Activated naive CD8-positive, alpha-beta T cell (primary cell): ENCODE measurements at regions not wholly inside any gene's neighbourhood (a gene's known extent, or its start where the extent isn't known, plus 50 kb on each side); places are given as distances from the start of the nearest gene placed in this dataset.

Experiments used
- H3K27ac Mint-ChIP-seq: one replicate; pipeline ENCODE4 v1.8.0; 2021; ENCODE audit warnings: mixed read lengths
- H3K27me3 Mint-ChIP-seq: one replicate; pipeline ENCODE4 v1.8.0; 2021; ENCODE audit warnings: mixed read lengths
- H3K36me3 Mint-ChIP-seq: one replicate; pipeline ENCODE4 v1.8.0; 2021; ENCODE audit warnings: mixed read lengths
- H3K4me1 Mint-ChIP-seq: one replicate; pipeline ENCODE4 v1.8.0; 2021; ENCODE audit warnings: low read depth, mixed read lengths
- H3K4me3 Mint-ChIP-seq: one replicate; pipeline ENCODE4 v1.8.0; 2021; ENCODE audit warnings: mild to moderate bottlenecking, mixed read lengths
- H3K9me3 Mint-ChIP-seq: one replicate; pipeline ENCODE4 v1.8.0; 2021; ENCODE audit warnings: low read depth, mixed read lengths

DNA sequence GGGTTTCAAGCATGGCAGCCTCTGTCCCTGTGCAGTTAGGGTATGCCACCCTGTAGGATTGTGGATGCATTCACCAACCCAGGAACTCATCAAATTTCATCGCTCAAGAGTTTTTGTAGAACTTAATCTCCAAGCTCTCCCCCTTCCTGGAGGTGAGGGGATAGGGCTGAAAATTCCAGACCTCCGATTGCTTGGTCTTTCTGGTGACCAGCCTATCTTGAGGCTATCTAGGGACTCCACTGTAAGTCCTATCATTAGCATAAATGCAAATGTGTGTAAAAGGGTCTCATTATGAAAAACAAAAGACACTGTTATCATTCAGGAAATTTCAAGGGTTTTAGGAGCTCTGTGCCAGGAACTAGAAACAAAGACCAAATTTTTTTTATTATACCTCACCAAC is 244.0 kb downstream of the DUSP6 start:
- Mint-ChIP-seq H3K36me3 (peaks cover 2% of the 10 kb centered on the region), H3K27me3 (no peaks in the 10 kb centered on the region), H3K4me3 (no peak overlapping the region), H3K9me3 (no peaks in the 10 kb centered on the region), H3K27ac (no peak overlapping the region), H3K4me1 (no peaks in the 10 kb centered on the region)

DNA sequence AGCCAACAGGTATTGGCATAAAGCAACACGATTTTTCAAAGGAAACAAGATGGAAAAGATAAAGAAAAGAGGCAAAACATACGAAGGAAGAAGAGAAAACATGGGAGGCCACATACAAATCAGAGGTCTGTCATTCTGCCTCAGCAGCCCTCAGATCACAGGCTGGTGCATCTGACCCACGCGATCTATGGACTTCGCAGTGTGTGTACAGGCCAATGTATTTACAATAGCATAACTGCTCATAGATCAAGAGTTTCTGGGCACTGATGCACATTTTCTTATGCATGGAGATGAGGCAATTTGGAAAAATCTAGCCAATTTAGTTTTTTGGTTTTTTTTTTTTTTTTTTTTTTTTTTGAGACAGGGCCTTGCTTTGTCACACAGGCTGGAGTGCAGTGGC is 245.4 kb downstream of the DUSP6 start:
- Mint-ChIP-seq H3K4me1 (no peaks in the 10 kb centered on the region), H3K4me3 (no peak overlapping the region), H3K27me3 (peaks cover 4% of the 10 kb centered on the region), H3K9me3 (no peaks in the 10 kb centered on the region), H3K27ac (no peak overlapping the region), H3K36me3 (peaks cover 2% of the 10 kb centered on the region)

GRCh38 chr12:89105243-89105642 is 247.1 kb downstream of the DUSP6 start:
- peaks cover 2% of the 10 kb centered on the region for H3K36me3 Mint-ChIP-seq
- H3K4me1 Mint-ChIP-seq, result no peaks in the 10 kb centered on the region
- no peaks in the 10 kb centered on the region for H3K9me3 Mint-ChIP-seq
- peaks cover 4% of the 10 kb centered on the region for H3K27me3 Mint-ChIP-seq
- H3K4me3 Mint-ChIP-seq, result no peak overlapping the region
- H3K27ac Mint-ChIP-seq, result no peak overlapping the region

- Mint-ChIP-seq H3K4me3 (no peak overlapping the region), H3K27me3 (peaks cover 4% of the 10 kb centered on the region), H3K9me3 (no peaks in the 10 kb centered on the region), H3K36me3 (peaks cover 2% of the 10 kb centered on the region), H3K4me1 (no peaks in the 10 kb centered on the region), H3K27ac (no peak overlapping the region)
These were observed 248.5 kb downstream of the DUSP6 start for GRCh38 chr12:89103831-89104230.

DNA sequence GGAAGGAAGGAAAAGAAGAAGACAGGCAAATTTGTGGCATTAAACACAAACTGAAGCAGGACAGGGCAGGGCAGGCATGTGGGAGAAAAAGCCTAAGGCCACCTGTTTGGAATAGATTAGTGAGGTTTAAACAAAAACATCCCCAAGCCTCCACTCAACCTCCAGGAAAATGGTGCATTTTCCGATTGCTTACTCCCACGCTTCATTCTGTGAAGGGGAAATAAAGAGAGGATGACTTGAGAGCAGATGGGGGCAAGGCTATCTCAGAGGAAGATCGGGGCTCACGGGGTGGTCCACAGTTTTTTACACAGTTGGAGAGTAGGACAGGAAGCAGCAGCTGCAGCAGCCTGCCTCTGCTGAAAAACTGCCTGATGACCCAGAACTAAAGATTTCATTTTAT is 250.9 kb downstream of the DUSP6 start:
- Mint-ChIP-seq H3K36me3 (no peaks in the 10 kb centered on the region), H3K4me1 (no peaks in the 10 kb centered on the region), H3K9me3 (no peaks in the 10 kb centered on the region), H3K27ac (no peak overlapping the region), H3K27me3 (peaks cover 4% of the 10 kb centered on the region), H3K4me3 (no peak overlapping the region)

DNA sequence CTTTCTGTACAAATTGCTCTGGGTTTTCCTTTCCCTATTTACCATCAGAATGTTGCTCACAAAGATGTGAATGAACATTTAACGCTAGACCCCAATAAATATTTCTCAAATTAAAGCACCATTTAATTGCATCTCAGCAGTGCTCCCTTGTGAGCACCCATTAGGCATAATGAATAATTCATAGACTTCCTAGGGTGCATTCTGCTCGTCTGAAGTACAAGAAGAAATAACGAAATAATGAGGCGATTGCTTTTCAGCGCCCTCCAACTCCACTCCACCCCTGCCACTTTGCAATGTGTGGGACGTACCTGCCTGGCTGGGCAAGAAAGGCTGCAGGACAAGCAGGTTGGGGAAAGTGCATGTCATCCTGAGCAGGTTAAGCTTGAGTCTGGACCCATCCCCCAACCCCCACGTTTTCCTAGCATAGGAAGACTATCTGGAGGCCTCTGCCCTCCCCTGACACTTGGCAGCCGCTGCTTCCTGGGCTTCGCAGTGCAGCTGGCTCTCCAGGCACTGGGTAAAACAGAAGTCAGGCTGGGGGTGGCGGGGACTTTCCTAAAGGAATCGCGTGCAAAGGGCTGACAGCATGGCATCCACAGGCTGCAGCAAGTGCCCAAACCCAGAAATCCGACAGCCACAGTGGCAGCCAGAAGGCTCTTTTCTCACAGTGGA is 253.7 kb downstream of the DUSP6 start:
- no peaks in the 10 kb centered on the region for H3K36me3 Mint-ChIP-seq
- H3K27me3 Mint-ChIP-seq, result peaks cover 4% of the 10 kb centered on the region
- H3K4me3 Mint-ChIP-seq, result no peak overlapping the region
- no peaks in the 10 kb centered on the region for H3K9me3 Mint-ChIP-seq
- no peaks in the 10 kb centered on the region for H3K4me1 Mint-ChIP-seq
- H3K27ac Mint-ChIP-seq, result no peak overlapping the region

DNA sequence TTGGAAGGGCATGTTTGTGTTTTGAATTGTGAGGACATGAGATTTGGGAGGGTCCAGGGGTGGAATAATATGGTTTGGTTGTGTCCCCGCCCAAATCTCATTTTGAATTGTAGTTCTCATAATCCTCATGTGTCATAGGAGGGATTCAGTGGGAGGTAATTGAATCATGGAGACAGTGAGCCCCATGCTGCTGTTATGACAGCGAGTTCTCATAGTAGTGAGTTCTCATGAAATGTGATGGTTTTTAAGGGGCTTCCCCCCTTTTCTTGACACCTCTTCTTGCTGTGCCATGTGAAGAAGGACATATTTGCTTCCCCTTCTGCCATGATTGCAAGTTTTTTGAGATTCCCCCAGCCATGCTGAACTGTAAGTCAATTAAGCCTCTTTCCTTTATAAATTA is 260.0 kb downstream of the DUSP6 start:
- no peaks in the 10 kb centered on the region for H3K27me3 Mint-ChIP-seq
- no peaks in the 10 kb centered on the region for H3K9me3 Mint-ChIP-seq
- peak overlapping the region; percentile 42 for H3K27ac Mint-ChIP-seq
- peaks cover 6% of the 10 kb centered on the region for H3K4me1 Mint-ChIP-seq
- H3K36me3 Mint-ChIP-seq, result no peaks in the 10 kb centered on the region
- H3K4me3 Mint-ChIP-seq, result no peak overlapping the region

- Mint-ChIP-seq H3K27ac (no peak overlapping the region), H3K4me3 (no peak overlapping the region), H3K27me3 (peaks cover under 1% of the 10 kb centered on the region), H3K36me3 (no peaks in the 10 kb centered on the region), H3K9me3 (no peaks in the 10 kb centered on the region), H3K4me1 (peaks cover 6% of the 10 kb centered on the region)
These were observed 260.9 kb downstream of the DUSP6 start for GRCh38 chr12:89091293-89091841.

DNA sequence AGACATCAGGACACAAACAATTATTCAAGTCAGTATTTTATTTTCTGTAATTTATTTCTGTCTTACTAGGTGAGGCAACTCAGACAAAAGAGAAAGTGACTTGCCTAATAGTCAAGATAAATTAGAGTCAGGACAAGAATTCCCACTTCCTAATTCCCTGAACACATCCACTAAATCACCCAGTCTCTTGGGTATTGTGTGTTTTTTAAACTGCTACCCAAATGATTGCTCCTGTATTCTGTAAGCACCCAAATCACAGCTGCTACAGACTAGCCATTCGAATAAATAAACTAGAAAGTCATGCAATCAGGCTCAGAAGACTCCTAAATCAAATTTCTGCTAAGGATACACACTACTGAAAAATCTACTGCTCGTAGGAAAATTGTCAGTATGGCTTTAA is 263.0 kb downstream of the DUSP6 start:
- Mint-ChIP-seq H3K9me3 (no peaks in the 10 kb centered on the region), H3K27me3 (peaks cover 2% of the 10 kb centered on the region)

GRCh38 chr12:89087876-89088275 is 264.4 kb downstream of the DUSP6 start:
- Mint-ChIP-seq H3K4me1 (peaks cover 6% of the 10 kb centered on the region), H3K9me3 (no peaks in the 10 kb centered on the region), H3K27ac (no peak overlapping the region), H3K4me3 (no peak overlapping the region), H3K36me3 (no peaks in the 10 kb centered on the region), H3K27me3 (peaks cover 3% of the 10 kb centered on the region)

More for the DNA sequence above, 263.0 kb downstream of the DUSP6 start:
- H3K4me3 Mint-ChIP-seq, result no peak overlapping the region
- no peak overlapping the region for H3K27ac Mint-ChIP-seq
- no peaks in the 10 kb centered on the region for H3K36me3 Mint-ChIP-seq
- peaks cover 6% of the 10 kb centered on the region for H3K4me1 Mint-ChIP-seq

DNA sequence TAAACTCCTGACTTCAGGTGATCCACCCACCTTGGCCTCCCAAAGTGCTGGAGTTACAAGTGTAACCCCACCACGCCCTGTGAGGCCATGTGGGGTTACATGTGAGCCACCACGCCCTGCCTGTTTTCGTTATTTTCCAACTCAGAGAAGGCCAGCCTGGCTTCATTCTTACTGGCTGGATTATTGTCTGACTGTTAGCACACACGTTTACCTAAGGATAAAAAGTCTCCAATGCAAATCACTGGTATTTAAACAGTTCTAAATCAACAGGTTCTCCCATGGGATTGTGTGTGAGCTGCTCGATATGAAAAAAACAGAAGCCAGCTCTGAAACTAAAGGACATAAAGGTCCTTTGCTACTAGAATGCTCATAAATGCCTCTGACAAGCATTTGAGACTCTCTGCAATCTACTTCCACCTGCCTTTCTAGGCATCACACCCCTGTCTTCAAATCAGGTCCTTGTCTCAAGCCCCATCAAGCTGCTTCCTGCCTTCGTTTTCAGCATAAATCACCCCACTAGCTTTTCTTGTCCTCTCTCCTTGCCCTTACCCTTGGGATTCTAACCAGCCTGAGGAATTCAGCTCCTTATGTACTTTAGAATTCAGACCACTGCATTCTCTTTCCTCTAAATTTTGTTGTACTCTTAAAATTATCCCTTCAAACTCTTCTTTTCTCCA is 265.0 kb downstream of the DUSP6 start:
- H3K4me3 Mint-ChIP-seq, result no peak overlapping the region
- no peaks in the 10 kb centered on the region for H3K9me3 Mint-ChIP-seq
- H3K27ac Mint-ChIP-seq, result no peak overlapping the region
- H3K4me1 Mint-ChIP-seq, result peaks cover 3% of the 10 kb centered on the region
- peaks cover 3% of the 10 kb centered on the region for H3K27me3 Mint-ChIP-seq
- H3K36me3 Mint-ChIP-seq, result no peaks in the 10 kb centered on the region

- H3K27me3 Mint-ChIP-seq, result peaks cover 8% of the 10 kb centered on the region
- H3K9me3 Mint-ChIP-seq, result no peaks in the 10 kb centered on the region
- no peaks in the 10 kb centered on the region for H3K36me3 Mint-ChIP-seq
- no peaks in the 10 kb centered on the region for H3K4me1 Mint-ChIP-seq
- H3K4me3 Mint-ChIP-seq, result no peak overlapping the region
- H3K27ac Mint-ChIP-seq, result no peak overlapping the region
These were observed 266.9 kb downstream of the DUSP6 start for GRCh38 chr12:89085421-89085820.

DNA sequence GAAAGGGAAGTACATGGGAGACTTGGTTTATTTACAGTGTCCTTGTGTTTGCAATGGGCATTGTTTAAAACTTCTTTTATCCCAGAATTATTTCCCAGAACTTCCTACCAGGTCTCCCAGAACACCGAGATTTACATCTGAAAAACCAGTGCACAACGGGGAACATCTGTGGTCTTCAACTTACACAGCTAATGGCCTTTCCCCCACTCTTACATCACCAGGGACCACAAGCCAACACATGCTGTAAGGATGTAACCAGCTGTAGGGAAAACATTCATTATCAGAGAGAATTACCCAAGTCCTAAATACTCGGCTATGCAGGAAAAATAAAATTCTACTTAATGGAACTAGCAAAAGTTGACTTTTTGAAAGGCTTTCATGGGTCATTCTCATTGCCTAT is 267.6 kb downstream of the DUSP6 start:
- Mint-ChIP-seq H3K27ac (no peak overlapping the region), H3K9me3 (no peaks in the 10 kb centered on the region), H3K36me3 (no peaks in the 10 kb centered on the region), H3K4me1 (no peaks in the 10 kb centered on the region), H3K4me3 (no peak overlapping the region), H3K27me3 (peaks cover 8% of the 10 kb centered on the region)

GRCh38 chr12:89083491-89083890 is 268.8 kb downstream of the DUSP6 start:
- peaks cover 8% of the 10 kb centered on the region for H3K27me3 Mint-ChIP-seq

DNA sequence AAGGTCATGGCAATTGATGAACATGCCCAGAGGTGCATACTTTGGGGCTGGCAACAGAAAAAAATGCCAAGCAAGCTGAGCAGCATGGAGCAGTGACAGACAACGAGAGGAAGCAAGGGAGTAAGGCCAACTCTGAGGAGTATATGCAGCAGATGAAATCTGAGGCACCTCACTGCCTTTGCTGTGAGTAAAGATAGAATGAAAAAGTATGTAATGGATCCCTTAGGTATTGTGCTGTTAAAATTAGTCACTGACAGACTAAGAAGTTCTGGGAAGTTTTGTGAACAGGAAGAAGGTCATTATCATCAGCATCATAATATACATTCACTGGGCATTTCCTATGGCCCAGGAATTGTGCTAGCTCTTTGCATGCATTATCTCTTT is 269.9 kb downstream of the DUSP6 start:
- Mint-ChIP-seq H3K36me3 (no peaks in the 10 kb centered on the region), H3K27me3 (peaks cover 8% of the 10 kb centered on the region), H3K4me3 (no peak overlapping the region), H3K9me3 (no peaks in the 10 kb centered on the region), H3K4me1 (no peaks in the 10 kb centered on the region), H3K27ac (no peak overlapping the region)

More at GRCh38 chr12:89083491-89083890, 268.8 kb downstream of the DUSP6 start:
- Mint-ChIP-seq H3K9me3 (no peaks in the 10 kb centered on the region), H3K36me3 (no peaks in the 10 kb centered on the region), H3K4me3 (no peak overlapping the region), H3K4me1 (no peaks in the 10 kb centered on the region), H3K27ac (no peak overlapping the region)
